A673 (cell line): ENCODE measurements at regions not wholly inside any gene's neighbourhood (a gene's known extent, or its start where the extent isn't known, plus 50 kb on each side); places are given as distances from the start of the nearest gene placed in this dataset.

Experiments
- CTCF ChIP-seq: fragments of 300-800, 200-600 bp; sonication (generic); conservative IDR thresholded peaks from 2 replicates; pipeline ENCODE4 v1.5.1; 2017; ENCODE audit warnings: low read depth, mild to moderate bottlenecking, antibody characterized with exemption, low read length, moderate library complexity, mixed read lengths
- EZH2 ChIP-seq: fragments of 200-600 bp; sonication (generic); IDR thresholded peaks from 2 replicates; pipeline ENCODE4 v1.6.1; 2017; ENCODE audit warnings: borderline replicate concordance, low read depth, mild to moderate bottlenecking, mixed read lengths, antibody characterized with exemption, low read length; ENCODE audit not compliant: poor library complexity, severe bottlenecking

GRCh38 chr5:108641596-108641995, 106.1 kb upstream of the FER start:
- no peak for TF ChIP-seq EZH2
- no peak for TF ChIP-seq CTCF
